Stimulated activated CD4-positive, alpha-beta T cell treated with anti-CD3 and anti-CD28 coated beads, TNF-alpha, amount 100 ng/mL, for 1 hour (primary cell): ENCODE measurements at regions not wholly inside any gene's neighbourhood (a gene's known extent, or its start where the extent isn't known, plus 50 kb on each side); places are given as distances from the start of the nearest gene placed in this dataset.
"Not testable (repeated sequence)": the region's sequence is repeated elsewhere in the genome, so short reads cannot be mapped to it uniquely, and the experiment has no call there.

Source experiments
- DNase-seq, 3 donors: peaks; one replicate each; pipeline ENCODE4 v3.0.0-alpha.2; 2020; ENCODE audit warnings: low read depth in 3 of 3, low spot score in 1 of 3

DNA sequence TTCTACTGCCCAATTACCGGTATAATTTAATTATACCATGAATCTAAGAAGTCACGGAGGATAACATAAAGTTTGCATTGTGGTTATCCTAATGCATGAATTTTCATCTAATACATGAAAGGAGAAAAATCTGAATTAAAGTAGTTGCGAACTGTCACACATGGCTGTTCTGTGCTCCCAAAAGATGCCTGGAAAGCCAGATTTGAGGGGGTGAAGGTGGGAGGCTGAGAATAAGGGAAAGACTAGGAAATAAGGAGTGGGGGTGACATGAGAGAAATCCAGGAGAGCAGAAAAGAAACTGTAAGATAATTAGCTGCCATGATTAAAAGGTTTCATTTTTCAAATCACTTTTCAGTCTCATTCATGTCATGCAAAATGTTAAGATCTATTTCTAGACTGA, 1582.7 kb downstream of the STIM2 start:
- DNase-seq: no peak

DNA sequence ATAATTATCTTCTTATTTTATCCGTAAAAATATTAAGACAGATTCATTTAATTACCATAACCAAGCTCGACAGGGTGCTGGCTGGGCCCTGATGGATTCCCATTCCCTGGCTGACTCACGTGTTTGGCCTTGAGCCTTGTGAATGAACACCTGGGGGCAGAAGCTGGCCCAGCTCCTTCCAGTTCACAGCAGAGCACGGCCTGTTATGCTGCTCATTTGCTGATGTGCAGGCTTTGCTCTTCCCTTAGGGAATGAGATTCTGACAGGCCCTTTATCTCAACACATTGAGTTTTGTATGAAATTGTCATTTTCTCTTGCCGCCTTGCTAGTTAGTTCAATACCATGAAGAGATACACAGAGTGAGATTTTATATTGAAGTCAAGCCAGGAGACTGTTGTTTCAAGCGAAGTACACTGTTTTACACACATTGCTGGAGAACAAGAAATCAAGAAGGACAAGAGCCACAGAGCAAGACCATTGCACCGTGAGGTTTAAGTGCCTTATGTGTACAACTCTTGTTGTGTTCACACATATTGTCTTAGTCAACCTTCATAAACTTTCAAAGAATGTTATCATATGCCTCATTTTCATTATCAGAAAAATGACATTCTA, 1583.3 kb downstream of the STIM2 start:
- no peak for DNase-seq

DNA sequence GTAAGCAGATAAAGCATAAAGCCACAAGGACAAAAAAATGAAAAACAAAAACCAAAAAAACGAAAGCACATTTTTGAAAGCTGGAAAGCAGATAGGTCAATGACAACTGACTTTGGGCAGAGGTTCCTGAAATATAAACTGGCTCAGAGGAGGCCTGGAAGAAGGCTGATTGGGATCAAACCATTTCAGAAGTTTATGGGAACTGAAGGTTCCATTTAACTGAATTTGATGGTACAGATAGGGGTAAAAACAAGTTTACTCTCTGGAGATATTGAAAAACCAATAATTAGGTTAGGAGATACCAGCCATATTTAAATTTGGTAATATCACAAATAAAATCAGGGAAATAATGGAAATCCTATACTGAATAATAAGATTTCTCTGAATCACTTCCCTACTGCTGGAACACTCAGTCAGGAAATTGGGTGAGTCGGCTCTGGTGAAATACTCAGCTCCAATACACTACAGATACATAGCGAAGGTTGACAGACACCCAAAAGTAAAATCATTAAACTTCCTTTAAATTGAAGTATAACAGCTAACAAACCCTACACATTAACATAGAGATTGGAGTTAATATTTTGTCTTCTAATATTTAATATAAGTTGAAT, 1584.3 kb downstream of the STIM2 start:
- DNase-seq: no peak

DNA sequence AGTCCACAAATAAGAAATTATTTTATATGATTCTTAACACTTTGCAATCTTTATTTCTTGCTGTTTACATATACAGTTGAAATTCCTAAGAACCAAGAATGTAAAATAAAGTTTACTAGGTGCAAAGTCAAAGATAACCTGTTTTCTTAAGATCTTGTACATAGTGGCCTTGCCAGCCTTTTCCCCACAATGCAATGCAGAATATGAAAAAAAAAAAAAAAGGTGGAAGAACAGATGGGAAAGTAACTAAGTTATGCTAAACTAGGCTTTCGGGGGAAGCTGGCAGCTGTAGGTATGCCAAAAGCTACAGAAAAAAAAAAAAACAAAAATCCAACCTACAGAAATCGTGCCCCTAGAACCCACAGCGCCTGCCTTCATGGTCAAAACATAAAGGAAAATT, 1588.4 kb downstream of the STIM2 start:
- DNase-seq: no peak

DNA sequence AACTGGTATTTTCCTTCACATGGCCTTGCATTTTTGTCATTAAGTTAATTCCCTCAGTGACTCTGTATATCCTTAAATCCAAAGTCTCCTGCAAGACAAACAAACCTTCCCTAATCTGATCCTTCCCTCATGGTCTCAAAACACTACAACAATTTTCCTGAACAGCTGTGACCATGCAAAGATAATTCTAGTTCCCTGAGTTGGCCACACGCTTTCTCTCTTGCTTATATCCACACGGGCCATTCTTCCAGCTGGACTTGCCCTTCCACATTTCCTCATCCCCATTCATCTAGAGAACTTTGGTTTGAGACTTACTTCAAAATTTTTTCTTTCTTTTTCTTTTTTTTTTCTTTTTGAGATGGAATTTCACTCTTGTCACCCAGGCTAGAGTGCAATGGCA, 1590.7 kb downstream of the STIM2 start:
- no peak for DNase-seq

DNA sequence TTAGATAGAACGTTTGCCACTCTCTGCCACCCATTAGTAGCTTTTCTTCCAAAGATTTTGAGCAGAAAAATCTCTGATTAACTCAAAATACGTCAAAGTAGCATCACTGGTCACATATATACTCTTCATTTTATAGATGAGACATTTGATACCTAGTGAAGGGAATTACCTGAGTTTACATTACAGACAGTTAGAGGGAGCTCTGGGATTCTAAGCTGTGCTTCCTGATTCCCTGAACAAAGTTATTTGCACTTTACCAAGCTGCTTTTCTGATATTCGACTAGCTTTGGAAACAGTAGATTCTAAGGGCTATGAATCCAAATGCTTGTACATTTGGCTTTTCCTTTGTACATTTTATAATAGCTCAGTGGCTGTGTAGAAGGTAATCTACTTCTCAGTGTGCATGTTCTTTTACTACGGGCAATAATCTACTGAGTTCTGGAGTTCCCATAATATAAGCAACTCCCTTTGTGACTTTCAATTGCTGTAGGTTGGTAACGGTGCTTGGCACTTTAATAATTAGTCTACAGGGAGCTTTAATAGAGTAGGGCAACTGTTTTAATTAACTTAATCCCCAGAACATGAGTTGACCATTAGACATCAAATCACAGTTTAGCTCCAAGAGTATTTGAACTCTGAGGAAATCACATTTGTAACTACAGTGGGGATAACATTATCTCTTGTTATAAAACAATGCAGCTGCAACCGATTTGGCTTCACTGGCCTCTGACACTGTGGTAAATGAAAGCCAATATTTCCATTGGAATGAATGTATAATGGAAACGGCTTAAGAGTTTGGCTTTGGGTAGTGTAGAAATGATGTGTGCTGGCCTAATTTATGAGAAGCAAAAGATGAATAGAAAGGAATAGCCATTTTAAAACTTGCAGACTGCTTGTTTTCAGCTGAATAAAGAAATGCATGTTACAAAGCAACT, 1602.4 kb downstream of the STIM2 start:
- DNase-seq: no peak

DNA sequence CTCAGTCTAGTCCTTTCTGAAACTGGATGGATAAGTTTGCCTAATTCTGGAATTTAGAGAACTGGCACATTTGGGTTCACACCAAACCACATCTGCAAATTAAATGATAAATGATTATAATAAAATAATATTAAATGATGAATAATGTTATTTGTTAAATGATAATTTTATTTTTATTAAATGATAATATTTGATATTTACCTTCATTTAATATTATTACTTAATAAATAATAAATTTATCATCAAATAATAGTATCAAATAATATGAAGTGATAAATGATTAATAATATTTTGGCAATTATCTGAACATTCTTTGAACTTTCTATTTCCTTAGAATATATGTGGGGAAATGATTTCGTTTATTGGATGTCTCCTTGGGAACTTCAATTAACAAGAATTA, 1604.2 kb downstream of the STIM2 start:
- no peak for DNase-seq

DNA sequence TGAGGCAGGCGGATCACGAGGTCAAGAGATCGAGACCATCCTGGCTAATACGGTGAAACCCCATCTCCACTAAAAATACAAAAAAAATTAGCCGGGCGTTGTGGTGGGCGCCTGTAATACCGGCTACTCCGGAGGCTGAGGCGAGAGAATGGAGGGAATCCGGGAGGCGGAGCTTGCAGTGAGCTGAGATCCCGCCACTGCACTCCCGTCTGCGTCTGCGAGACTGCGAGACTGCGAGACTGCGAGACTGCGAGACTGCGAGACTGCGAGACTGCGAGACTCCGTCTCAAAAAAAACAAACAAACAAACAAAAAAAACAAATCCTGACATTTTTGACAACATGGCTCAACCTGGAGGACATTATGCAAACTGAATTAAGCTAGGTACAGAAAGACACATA, 1606.2 kb downstream of the STIM2 start:
- DNase-seq: not testable (repeated sequence)

DNA sequence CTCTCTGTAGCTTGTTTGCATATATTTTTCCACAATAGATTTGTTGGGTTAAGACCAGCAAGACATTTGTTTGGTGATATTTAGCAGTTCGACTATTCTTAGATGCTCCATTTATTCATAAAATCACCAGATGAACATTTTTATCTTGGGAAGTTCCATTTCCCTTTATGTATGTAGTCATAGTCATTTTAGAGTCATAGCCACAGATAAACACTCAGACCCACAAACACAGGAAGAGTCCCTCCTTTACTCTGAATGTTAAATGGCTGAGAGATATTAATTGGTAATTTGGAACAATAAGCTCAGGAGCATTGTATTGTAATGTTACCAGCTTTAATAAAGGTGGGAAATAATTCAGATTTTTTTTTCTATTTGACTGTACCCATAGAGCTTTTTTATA, 1608.7 kb downstream of the STIM2 start:
- no peak for DNase-seq

DNA sequence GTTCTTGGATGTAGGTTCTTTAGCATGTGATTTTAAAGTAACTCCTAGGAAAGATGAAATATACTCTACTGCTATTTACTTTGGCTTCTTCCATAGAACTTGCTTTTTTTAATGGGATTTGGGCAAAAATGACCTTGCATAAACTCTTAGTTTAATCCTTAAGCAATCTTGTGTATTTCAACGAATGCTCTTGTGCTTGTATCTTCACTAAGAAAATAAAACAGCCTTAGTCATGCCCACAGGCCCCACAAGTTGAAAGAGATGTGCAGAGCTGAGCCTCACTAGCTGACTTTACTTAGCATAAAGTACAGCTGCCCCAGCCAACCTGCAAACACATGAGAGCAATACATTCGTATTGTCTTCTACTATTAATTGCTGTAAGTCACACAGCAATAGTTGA, 1609.2 kb downstream of the STIM2 start:
- DNase-seq: no peak

DNA sequence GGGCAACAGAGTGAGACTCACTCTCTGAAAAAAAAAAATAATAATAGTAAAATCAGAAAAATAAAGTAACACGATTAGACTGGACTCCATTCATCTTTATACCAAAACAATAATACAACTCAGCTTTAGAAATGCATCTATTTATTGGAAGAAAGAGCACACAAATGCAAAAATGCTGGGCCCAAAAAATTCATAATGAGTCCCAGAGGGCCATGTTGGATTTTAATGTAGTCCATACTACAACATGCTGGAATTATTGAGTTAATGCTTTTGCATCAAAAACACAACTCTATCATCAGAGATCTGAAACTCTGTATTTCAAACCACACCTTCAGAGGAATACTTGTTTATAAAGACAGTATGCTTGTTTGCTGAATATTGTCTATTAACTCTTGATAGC, 1614.7 kb downstream of the STIM2 start:
- no peak for DNase-seq

DNA sequence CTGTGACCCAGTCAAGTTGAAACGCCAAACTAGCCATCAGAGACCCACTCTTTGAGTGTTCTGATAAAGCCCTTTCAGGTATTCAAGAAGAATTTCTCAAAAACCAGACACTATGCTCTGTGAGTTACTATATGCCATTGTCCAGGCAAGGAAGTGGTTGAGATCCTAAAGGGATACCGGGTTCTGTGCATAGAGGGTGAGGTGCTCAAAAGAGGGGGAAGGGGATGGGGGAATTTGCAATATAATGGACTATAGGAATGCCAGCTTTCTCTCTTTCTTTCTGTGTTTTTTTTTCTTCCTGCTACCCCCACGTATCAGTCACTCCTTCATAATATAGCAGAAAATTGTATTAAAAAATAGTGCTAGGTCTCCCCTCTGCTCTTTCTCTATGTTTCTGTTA, 1619.0 kb downstream of the STIM2 start:
- no peak for DNase-seq

DNA sequence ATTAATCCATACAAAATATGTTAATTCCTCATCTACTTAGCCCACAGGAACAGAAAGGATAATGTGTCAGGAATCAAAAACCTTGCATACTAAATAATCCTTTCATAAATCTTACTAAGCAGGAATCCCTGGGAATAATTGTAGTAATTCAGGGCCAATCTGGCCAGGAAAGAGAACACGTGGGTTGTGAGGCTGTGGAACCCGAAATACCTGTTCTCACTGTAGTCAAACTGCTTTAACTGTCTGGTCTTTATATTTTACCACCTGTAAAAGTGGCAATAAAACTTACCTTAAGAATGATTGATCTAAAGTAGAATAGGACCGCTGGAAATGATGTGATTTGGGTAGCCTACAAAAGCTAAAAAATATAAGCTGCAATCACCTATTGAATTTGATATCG, 1620.9 kb downstream of the STIM2 start:
- DNase-seq: no peak

DNA sequence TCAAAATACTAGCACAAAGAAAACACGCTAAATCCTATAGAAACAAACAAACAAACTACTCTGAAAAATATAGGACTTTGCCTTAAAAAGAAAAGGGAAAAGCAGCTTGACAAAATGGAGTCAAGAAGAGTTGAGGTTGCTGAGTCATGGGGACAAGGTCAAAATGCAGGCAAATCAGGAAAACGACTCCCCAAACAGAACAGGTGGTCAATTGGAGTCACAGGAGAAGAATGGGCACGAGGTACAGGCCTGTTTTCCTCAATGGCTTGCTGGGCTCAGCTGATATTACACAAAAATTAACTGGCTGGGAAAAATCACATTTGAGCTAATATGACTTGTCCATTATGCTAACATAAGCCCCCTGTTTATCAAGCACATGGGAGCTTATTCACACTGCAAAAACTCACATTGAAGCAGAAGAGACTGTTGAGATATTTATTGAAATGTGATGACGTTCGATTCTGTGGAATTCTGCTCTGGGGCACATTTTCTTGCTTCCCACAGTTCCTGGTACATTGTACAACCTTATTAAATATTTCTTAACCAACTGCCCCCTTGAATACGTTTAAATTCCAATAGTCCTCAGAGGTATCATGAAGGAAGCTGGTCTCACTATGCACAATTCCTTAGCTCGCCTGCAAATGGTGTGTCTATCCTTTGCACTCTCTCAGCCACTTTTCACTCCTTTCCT, 1622.1 kb downstream of the STIM2 start:
- DNase-seq: no peak

DNA sequence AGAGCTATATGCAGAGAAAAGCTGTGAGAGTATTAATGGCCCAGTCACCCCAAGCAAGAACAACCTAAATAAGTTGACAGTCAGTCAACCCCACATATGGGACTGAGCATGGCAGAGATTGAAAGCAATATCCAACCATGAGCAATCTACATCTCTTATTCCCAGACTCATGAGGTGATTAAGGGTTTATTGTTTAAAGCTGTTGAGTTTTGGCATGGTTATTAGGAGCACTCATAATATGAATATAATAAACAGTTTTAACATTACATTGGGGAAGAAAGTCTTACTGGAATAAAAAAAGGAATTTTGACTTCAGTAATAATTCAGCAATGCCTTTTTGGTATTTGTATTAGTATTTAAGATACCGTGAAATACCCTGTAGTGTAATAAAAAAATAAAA, 1627.4 kb downstream of the STIM2 start:
- DNase-seq: no peak

DNA sequence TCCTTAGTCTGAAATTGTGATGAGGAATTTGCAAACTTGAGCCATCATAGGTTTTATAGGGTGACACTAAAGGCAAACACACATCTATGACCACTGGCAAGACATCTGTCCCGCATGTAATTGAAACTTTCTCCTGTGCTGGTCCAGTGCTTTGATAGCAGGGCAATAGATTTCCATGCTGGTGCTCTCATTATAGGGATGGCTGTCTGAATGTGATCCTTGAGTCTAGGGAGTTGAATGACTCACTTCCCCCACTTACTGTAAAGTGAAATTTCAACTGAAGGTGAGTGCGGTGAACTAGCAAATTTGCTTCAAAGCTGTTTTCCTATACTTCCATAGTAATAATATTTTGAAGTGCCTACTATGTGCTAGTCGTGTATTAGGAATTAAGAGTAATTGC, 1630.0 kb downstream of the STIM2 start:
- DNase-seq: no peak

DNA sequence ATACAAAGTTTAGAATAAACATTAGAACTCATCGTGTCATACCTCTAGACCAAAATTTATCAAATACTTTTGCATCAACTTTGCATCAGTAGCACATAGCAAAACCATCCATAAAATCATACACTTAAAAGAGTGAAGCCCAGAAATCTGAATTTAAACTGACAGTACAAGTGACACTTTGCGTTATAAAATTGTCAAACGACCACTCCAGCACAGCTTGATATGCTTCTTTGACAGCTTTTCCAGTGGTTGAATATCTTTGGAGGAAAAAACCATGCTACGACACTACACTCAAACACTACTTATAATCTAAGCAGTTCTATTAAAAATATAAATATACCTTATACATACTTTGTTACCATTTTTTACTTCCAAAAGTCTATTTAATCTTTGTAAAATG, 1644.4 kb downstream of the STIM2 start:
- no peak for DNase-seq

DNA sequence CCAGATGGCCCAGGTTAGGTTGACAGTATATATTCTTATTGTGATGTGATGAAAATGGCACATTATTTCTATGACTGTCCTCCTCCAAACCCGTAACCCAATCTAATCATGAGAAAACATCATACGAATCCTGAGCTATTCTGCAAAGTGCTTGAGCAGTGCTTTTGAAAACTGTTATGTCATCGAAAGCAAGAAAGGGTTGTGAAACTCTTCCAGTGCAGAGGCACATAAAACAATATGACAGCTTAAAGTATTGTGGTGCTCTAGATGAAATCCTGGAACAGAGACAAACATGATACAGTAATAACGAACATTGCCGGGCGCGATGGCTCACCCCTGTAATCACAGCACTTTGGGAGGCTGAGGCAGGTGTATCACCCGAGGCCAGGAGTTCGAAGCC, 1648.0 kb downstream of the STIM2 start:
- DNase-seq: no peak

DNA sequence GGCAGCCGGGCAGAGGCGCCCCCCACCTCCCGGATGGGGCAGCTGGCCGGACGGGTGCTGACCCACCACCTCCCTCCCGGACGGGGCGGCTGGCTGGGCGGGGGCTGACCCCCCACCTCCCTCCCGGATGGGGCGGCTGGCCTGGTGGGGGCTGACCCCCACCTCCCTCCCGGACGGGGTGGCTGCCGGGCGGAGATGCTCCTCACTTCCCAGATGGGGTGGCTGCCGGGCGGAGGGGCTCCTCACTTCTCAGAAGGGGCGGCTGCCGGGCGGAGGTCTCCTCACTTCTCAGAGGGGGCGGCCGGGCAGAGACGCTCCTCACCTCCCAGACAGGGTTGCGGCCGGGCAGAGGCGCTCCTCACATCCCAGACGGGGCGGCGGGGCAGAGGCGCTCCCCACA, 1654.1 kb downstream of the STIM2 start:
- not testable (repeated sequence) for DNase-seq

DNA sequence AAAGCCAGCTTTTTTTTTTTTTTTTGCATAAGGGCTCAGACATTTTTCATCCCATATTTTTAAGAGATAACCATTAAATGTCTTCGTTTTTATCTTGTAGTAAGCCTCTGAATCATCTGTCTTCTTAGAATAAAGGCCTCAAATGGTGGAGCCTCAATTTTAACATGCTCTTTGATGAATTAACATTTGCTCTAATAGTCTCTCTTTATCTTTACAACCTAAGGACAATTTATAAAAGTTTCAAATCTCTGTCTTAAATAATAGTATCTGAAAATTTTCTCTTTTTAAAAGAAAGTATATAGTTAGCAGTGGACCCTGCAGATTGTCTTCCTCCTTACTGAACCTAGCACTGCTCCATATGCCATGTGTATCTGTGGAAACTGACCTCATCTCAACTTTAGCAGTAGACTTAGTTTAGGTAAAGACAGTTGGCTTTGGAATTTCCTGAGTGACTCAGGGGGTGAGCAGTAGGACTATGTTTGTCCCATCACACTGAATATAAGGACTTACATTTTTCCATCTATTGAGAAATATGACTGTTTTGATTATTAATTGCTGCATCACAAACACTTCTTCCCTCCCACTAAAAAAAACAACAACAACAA, 1658.0 kb downstream of the STIM2 start:
- no peak for DNase-seq

DNA sequence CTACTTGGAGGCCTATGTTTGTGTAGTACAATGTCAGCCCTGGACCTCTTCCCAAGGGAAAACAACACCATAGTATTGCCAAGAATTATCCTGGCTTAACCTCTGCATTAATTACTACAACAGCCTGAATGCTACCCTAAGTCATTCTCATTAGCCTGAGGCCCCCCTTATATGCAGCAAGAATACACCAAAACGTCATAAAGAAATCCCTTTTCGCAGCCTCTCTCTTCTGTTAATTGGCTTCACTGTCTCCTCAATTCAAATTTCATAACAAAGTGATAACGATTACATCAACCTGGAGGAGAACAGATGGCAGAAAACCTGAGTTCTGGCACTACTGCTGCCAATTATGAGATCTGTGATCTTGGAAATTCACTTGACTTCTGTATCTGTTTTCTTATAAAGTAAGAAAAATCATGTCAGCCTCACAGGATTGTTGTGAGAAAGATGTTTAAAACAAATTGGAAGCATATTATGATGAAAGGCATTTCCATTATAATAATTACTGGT, 1663.1 kb downstream of the STIM2 start:
- DNase-seq: no peak
